GM18519 (cell line): ENCODE measurements at regions not wholly inside any gene's neighbourhood (a gene's known extent, or its start where the extent isn't known, plus 50 kb on each side); places are given as distances from the start of the nearest gene placed in this dataset.
"Not testable (repeated sequence)": the region's sequence is repeated elsewhere in the genome, so short reads cannot be mapped to it uniquely, and the experiment has no call there.

Source experiments
- ATAC-seq: cut with Tn5 transposase; IDR thresholded peaks from one replicate; pipeline ENCODE4 v1.9.1; 2021; ENCODE audit warnings: mild to moderate bottlenecking, moderate library complexity; ENCODE audit not compliant: unreplicated experiment, low FRiP score

- not testable (repeated sequence) for ATAC-seq
These were observed 124.2 kb upstream of the ZNF184 start for GRCh38 chr6:27597031-27597567.

- no peak for ATAC-seq
These were observed 121.0 kb upstream of the ZNF184 start for GRCh38 chr6:27593861-27594260.

GRCh38 chr6:27593200-27593818, 120.4 kb upstream of the ZNF184 start:
- no peak for ATAC-seq

DNA sequence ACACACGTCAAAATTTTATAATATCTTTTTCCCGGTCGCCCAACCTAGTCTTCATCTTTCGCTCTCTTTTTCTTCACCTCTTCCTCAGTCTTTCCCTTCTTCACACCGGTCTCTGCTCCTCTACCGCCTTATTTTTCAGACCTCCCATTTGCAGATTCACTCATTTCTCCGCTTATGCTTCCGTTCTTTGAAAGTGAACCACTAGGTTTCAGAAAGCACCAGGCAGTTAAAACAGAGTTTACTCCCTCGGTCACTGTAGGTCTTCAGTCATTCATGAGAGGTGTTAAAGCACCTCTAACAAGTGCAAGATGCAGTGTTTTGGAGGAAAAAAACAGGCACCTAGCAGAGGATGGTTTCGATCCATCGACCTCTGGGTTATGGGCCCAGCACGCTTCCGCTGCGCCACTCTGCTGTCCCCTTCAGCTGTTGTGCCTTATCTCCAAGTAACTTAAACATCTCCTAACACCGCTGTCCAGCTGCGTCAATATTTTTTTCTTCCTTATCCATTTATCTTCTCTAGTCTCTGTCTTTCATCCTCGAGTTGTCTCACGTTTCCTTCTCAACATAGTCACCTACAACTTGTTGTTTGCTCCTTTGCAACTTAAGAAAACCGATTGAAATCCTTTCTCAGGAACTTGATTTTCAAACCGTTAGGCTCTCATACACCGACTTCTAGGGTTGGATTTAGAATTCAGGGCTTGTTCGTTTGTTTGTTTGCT, 119.7 kb upstream of the ZNF184 start:
- ATAC-seq: peak; percentile 85

GRCh38 chr6:27591699-27592480, 119.0 kb upstream of the ZNF184 start:
- no peak for ATAC-seq

GRCh38 chr6:27585316-27585715, 112.4 kb upstream of the ZNF184 start:
- not testable (repeated sequence) for ATAC-seq

DNA sequence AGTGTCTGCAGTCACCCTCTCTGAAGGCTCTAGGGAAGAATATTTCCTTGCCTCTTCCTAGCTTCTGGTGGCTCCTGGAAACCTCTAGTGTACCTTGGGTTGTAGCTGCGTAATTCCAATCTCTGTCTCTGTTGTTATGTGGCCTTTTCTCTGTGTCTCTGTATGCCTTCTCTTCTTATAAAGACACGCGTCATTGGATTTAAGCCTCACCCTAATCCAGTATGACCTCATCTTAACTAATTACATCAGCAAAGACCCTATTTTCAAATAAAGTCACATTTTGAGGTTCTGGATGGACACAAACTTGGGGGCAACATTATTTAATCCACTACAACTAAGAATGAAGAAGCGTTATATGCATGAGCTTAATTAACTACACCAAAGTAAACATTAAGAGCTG, 111.4 kb upstream of the ZNF184 start:
- ATAC-seq: no peak

DNA sequence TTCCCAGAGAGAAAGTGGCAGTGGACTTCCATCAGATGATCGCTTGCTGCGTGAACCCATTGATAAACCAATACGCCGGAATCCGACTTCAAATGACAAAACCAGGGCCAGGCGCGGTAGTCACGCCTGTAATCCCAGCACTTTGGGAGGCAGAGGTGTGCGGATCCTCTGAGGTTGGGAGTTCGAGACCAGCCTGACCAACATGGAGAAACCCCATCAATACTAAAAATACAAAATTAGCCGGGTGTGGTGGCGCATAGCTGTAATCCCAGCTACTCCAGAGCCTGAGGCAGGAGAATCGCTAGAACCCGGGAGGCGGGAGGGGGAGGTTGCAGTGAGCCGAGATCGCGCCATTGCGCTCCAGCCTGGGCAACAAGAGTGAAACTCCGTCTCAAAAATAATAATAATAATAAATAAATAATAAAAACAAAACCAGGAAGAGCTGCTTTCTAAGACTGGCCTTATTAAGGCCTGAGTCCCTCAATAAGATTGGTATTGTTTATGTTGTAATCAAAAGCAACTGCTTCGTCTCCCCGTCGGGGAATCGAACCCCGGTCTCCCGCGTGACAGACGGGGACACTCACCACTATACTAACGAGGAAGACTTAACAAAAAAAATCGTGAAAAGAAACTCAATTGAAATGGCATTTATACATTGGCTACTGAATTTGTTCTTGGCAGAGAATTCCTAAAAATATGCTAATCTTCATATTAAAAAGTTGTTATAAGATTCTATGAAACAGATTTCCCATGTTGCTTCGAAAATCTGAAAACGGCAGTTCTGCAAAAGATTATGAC, 110.2 kb upstream of the ZNF184 start:
- no peak for ATAC-seq

DNA sequence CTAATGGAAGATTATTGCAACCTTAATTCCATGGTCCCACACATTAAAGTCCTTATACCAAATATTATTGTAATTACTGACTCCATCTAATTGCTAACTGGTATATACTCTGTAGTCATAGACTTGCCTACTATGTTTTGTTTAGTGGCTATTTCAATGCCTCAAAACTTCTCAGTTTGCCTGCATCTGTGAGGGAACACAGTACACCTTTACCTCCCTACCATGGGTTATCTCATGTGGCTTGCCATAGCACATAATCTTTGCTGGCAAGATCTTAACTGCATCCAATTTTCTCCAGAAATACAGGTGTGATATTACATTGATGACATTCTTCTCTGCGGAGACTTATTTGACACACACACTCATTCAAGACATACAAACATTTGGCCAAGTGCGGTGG, 107.1 kb upstream of the ZNF184 start:
- ATAC-seq: no peak

GRCh38 chr6:27577922-27578321, 105.0 kb upstream of the ZNF184 start:
- no peak for ATAC-seq

GRCh38 chr6:27575594-27576361, 102.9 kb upstream of the ZNF184 start:
- no peak for ATAC-seq

DNA sequence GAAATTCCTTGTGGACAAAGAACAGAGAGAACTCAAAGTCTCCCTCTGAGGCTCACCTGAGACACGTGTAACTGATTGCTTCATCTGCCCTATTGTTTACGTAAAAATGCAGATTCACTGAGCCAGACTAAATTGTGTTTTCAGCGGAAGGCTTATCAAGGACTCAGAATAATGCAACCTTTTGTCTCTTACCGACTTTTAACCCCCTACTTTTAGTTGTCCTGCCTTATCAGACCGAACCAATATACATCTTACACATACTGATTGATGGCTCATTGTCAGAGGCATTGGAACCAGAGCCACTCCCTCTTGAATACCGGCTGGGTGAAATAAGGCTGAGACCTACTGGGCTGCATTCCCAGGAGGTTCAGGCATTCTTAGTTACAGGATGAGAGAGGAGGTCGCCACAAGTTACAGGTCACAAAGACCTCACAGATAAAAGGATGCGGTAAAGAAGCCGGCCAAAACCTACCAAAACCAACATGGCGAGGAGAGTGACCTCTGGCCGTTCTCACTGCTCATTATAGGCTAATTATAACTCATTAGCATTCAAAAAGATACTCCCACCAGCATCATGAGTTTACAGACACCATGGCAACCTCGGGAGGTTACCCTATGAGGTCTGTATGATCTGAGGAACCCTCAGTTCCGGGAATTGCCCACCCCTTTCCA, 95.5 kb upstream of the ZNF184 start:
- ATAC-seq: no peak

GRCh38 chr6:27565839-27566779, 93.2 kb upstream of the ZNF184 start:
- ATAC-seq: no peak

- no peak for ATAC-seq
These were observed 89.1 kb upstream of the ZNF184 start for GRCh38 chr6:27562027-27562410.

GRCh38 chr6:27558028-27558724, 85.3 kb upstream of the ZNF184 start:
- ATAC-seq: no peak

DNA sequence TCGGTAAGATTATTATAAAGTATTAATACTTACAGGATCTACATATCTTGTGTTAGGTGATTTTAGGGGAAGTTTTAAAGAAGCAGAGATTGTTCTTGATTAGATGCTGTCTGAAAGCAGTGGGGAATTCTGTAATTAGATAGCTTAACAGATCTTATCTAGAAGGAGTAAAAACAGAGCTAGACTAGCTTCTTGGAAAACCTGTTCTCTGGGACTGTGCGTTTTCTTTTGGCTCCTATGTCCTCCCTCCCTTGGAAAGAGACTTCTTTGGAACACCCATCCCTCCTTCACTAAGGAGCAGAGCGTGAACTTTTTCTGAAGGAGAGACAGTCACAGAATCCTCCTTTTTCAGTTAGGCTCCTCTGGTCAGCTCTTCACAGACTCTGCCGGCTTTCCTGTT, 83.5 kb upstream of the ZNF184 start:
- ATAC-seq: no peak

- peak; percentile 65 for ATAC-seq
These were observed 80.4 kb upstream of the ZNF184 start for GRCh38 chr6:27553123-27553904.
